GM12878 (cell line): ENCODE measurements at regions not wholly inside any gene's neighbourhood (a gene's known extent, or its start where the extent isn't known, plus 50 kb on each side); places are given as distances from the start of the nearest gene placed in this dataset.

ENCODE experiments used
- ATAC-seq: fragments of 200-7000 bp; cut with Tn5 transposase; 3 replicates; pipeline ENCODE4 v1.9.1; 2020; ENCODE audit warnings: mild to moderate bottlenecking, moderate library complexity
- BruUV-seq: library from RNA; stranded (reverse); fragments of 400-500 nt; replicated peaks from 2 replicates; lab custom pipeline; 2021; lab: Mats Ljungman, UMichigan
- CTCF ChIA-PET: fragments of 300-600 bp; sonication (Branson Sonifier 250); formaldehyde crosslinking; extraction: SDS; loops from one replicate; lab custom pipeline; 2021; ENCODE audit warnings: inconsistent platforms; lab: Yijun Ruan, JAX
- POLR2A ChIA-PET: fragments of 350-600 bp; formaldehyde crosslinking; extraction: SDS; loops from one replicate; lab custom pipeline; 2021; ENCODE audit warnings: inconsistent platforms; lab: Charles Lee
- RAD21 ChIA-PET: fragments of 300-600 bp; sonication (Branson Sonifier 250); formaldehyde crosslinking; loops from one replicate; lab custom pipeline; 2023; ENCODE audit warnings: antibody characterized with exemption; ENCODE audit not compliant: unreplicated experiment; lab: Charles Lee
- SMC1A ChIA-PET: fragments of 300-600 bp; sonication (Branson Sonifier 250); formaldehyde crosslinking; loops from one replicate; lab custom pipeline; 2023; ENCODE audit not compliant: unreplicated experiment, uncharacterized antibody; lab: Charles Lee
- DNase-seq: peaks from one replicate; pipeline ENCODE4 v3.0.0-alpha.2; 2011; ENCODE audit warnings: low read depth, low spot score
- FAIRE-seq: peaks from 3 replicates; lab custom pipeline; 2011; peaks lifted over from hg19 to GRCh38; lab: Jason Lieb, UNC
- H2AFZ ChIP-seq: 2 replicates; pipeline ENCODE4 v1.6.0; 2011; ENCODE audit warnings: low read depth, low read length, control low read depth; ENCODE audit not compliant: control insufficient read depth
- H3K27ac ChIP-seq: 2 replicates; pipeline ENCODE4 v1.5.1; 2011; ENCODE audit warnings: control low read depth; ENCODE audit not compliant: control insufficient read depth, insufficient read depth
- H3K27me3 ChIP-seq, 2 experiments: replicated peaks in 1 of 2; 2 replicates each; pipeline versions ENCODE4 v1.6.0 to v1.6.1; 2011; ENCODE audit warnings: low read length in 1 of 2; ENCODE audit not compliant: control insufficient read depth in 2 of 2, insufficient read depth in 2 of 2
- H3K36me3 ChIP-seq, 2 experiments: 2 replicates each; pipeline ENCODE4 v1.5.1; 2011; ENCODE audit warnings: low read length in 1 of 2; ENCODE audit not compliant: control insufficient read depth in 2 of 2, insufficient read depth in 2 of 2
- H3K4me1 ChIP-seq: 2 replicates; pipeline ENCODE4 v1.6.1; 2011; ENCODE audit warnings: mild to moderate bottlenecking, low read length, moderate library complexity, mixed read lengths; ENCODE audit not compliant: control insufficient read depth, insufficient read depth
- H3K4me2 ChIP-seq: 2 replicates; pipeline ENCODE4 v1.6.0; 2011; ENCODE audit warnings: control low read depth; ENCODE audit not compliant: control insufficient read depth, insufficient read depth
- H3K4me3 ChIP-seq: fragments of 200-600 bp; sonication (generic); 2 replicates; pipeline ENCODE4 v1.5.1; 2016
- H3K79me2 ChIP-seq: 2 replicates; pipeline ENCODE4 v1.6.0; 2011; ENCODE audit warnings: low read length; ENCODE audit not compliant: control insufficient read depth, insufficient read depth
- H3K9ac ChIP-seq: 2 replicates; pipeline ENCODE4 v1.8.0; 2011; ENCODE audit warnings: low read length, control low read depth, mixed read lengths; ENCODE audit not compliant: control insufficient read depth, insufficient read depth
- H3K9me3 ChIP-seq: replicated peaks from 3 replicates; pipeline ENCODE4 v1.5.1; 2011; ENCODE audit warnings: mild to moderate bottlenecking, low read length; ENCODE audit not compliant: control insufficient read depth, insufficient read depth
- H4K20me1 ChIP-seq: 2 replicates; pipeline ENCODE4 v1.6.0; 2011; ENCODE audit not compliant: control insufficient read depth, insufficient read depth
- BRCA1 ChIP-seq: IDR thresholded peaks from 2 replicates; pipeline ENCODE4 v1.6.1; 2011; ENCODE audit warnings: low read depth, low read length, improper control_type of control experiment
- HDGF ChIP-seq: fragments of 450-650 bp; IDR thresholded peaks from 2 replicates; pipeline ENCODE4 v1.6.1; 2016; ENCODE audit warnings: antibody characterized with exemption
- KLF5 ChIP-seq: fragments of 450-650 bp; IDR thresholded peaks from 2 replicates; pipeline ENCODE4 v1.6.1; 2014; ENCODE audit warnings: mild to moderate bottlenecking; ENCODE audit not compliant: partially characterized antibody
- LARP7 ChIP-seq: fragments of 450-650 bp; IDR thresholded peaks from 2 replicates; pipeline ENCODE4 v1.6.1; 2017; ENCODE audit warnings: mild to moderate bottlenecking
- MEF2B ChIP-seq: fragments of 450-650 bp; IDR thresholded peaks from 2 replicates; pipeline ENCODE4 v1.6.1; 2018; ENCODE audit warnings: mild to moderate bottlenecking, moderate library complexity; ENCODE audit not compliant: partially characterized antibody, poor library complexity, severe bottlenecking
- PML ChIP-seq: IDR thresholded peaks from 2 replicates; pipeline ENCODE4 v1.6.1; 2012; ENCODE audit warnings: low read length, inconsistent platforms
- SIX5 ChIP-seq: IDR thresholded peaks from 2 replicates; pipeline ENCODE4 v1.6.1; 2011; ENCODE audit warnings: mild to moderate bottlenecking, low read depth, low read length, moderate library complexity; ENCODE audit not compliant: severe bottlenecking
- SRF ChIP-seq, 2 experiments: IDR thresholded peaks; 2 replicates each; pipeline ENCODE4 v1.6.1; 2011; ENCODE audit warnings: low read depth in 2 of 2, low read length in 2 of 2, mild to moderate bottlenecking in 1 of 2, moderate library complexity in 1 of 2
- YBX1 ChIP-seq: fragments of 450-650 bp; IDR thresholded peaks from 2 replicates; pipeline ENCODE4 v1.6.1; 2016; ENCODE audit warnings: antibody characterized with exemption
- ZZZ3 ChIP-seq: IDR thresholded peaks from 2 replicates; pipeline ENCODE4 v1.6.1; 2011; ENCODE audit warnings: low read depth; ENCODE audit not compliant: control insufficient read depth, insufficient read length
- WGBS: methylation state at CpG from one replicate; pipeline ENCODE4 v1.1.6; 2016; ENCODE audit warnings: low lambda C conversion rate; ENCODE audit not compliant: insufficient replicate concordance, insufficient coverage; ENCODE audit errors: missing lambda C conversion rate; 5-methylcytosine and 5-hydroxymethylcytosine counted together
- in situ Hi-C: fragments of 300-500 bp; cut with MboI; formaldehyde crosslinking; loops from 9 replicates; pipeline ENCODE4 v1.14.3; 2018; ENCODE audit warnings: mixed read lengths
- intact Hi-C: fragments of 100-400 bp; cut with micrococcal nuclease; formaldehyde crosslinking; loops from one replicate; pipeline ENCODE4 v1.14.2; 2022; ENCODE audit not compliant: unreplicated experiment
- TF ChIP-seq, protein P1 (sequence below): fragments of 450-650 bp; IDR thresholded peaks from 2 replicates; pipeline ENCODE4 v1.6.1; 2017; ENCODE audit warnings: mild to moderate bottlenecking
- TF ChIP-seq, protein P2 (sequence below): IDR thresholded peaks from 2 replicates; pipeline ENCODE4 v1.6.1; 2012; ENCODE audit warnings: improper control_type of control experiment, low read depth, low read length; ENCODE audit not compliant: insufficient replicate concordance

DNA sequence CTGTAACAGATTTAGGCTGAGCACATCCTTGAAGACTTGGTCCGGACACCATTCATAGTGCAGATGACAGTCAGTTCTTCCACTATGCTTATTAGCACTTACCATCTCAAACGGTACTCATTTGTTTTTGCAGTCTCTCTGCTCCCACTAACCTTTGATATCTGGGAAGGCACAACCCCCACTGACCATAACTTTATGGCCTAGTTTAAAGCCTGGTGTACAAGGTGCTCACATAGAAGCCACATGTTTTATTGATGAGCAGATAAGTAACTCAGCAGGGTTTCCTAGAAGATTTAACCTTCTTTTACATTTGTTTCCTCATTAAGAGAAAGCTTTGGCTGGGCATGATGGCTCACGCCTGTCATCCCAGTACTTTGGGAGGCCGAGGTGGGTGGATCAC lies 119.3 kb upstream of the MAGI3 start:
- CTCF ChIA-PET = no interaction called here
- H3K27me3 ChIP-seq = peaks cover 0 to 4% of the 10 kb centered on the region in 2 experiments; a peak in 1 of 4 replicates
- H3K4me2 ChIP-seq = no peak overlapping the region
- no peak overlapping the region for H2AFZ ChIP-seq
- in situ Hi-C loops = no loop called here
- no peak for TF ChIP-seq MEF2B
- no peak for TF ChIP-seq YBX1
- TF ChIP-seq ZZZ3 = no peak
- no peak for TF ChIP-seq KLF5
- TF ChIP-seq, all 136 proteins: peak for 0
- POLR2A ChIA-PET = no interaction called here
- Histone ChIP-seq H3K36me3 (no peaks in the 10 kb centered on the region), H3K9me3 (no peaks in the 10 kb centered on the region), H3K9ac (no peak overlapping the region), H3K79me2 (no peaks in the 10 kb centered on the region), H3K27ac (no peak overlapping the region), H4K20me1 (no peaks in the 10 kb centered on the region), H3K4me3 (no peak overlapping the region), H3K4me1 (no peaks in the 10 kb centered on the region)
- ATAC-seq (no peak), DNase-seq (no peak), FAIRE-seq (no peak)
- WGBS = 60% methylated on average over 4 of the region's 4 CpGs
- no TSS peak for BruUV-seq
- intact Hi-C loops = no loop called here
- RAD21 ChIA-PET = no interaction called here
- SMC1A ChIA-PET = no interaction called here

DNA sequence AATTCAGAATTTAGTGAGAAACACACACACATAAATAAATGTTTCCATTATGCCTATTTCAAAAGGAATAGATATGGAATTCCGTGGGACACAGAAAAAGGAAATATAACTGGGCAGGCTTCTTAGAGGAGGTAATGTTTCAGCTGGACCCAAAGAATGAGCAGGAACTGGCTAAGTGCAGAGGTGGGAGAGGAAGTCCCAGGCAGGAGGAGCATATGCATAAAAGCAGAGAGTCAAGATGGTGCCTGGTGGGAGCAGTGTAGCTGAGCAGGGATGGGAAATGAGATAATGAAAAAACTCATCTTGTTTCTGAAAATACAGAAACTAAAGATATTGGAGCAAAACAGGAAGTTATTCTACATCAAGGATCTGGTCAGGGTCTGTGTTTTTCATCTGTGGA lies 115.2 kb upstream of the MAGI3 start:
- FAIRE-seq = no peak
- no peaks in the 10 kb centered on the region for H3K36me3 ChIP-seq
- H3K4me2 ChIP-seq = no peak overlapping the region
- ChIA-PET SMC1A (no interaction called here), RAD21 (no interaction called here), POLR2A (no interaction called here), CTCF (no interaction called here)
- ATAC-seq = no peak
- no peak overlapping the region for H3K27ac ChIP-seq
- H2AFZ ChIP-seq = no peak overlapping the region
- intact Hi-C loops (no loop called here), in situ Hi-C loops (no loop called here)
- H4K20me1 ChIP-seq = no peaks in the 10 kb centered on the region
- DNase-seq = no peak
- H3K27me3 ChIP-seq = peaks cover 0 to 4% of the 10 kb centered on the region in 2 experiments; a peak in 1 of 4 replicates
- no peak overlapping the region for H3K9ac ChIP-seq
- no TSS peak for BruUV-seq
- no peaks in the 10 kb centered on the region for H3K79me2 ChIP-seq
- H3K4me1 ChIP-seq = no peaks in the 10 kb centered on the region
- no peak overlapping the region for H3K4me3 ChIP-seq
- 0% methylated on average over 1 of the region's 1 CpG for WGBS
- no peaks in the 10 kb centered on the region for H3K9me3 ChIP-seq
- TF ChIP-seq PML = no peak
- no peak for TF ChIP-seq MEF2B
- TF ChIP-seq SIX5 = no peak
- TF ChIP-seq SRF (IDR thresholded peaks at IDR 0.05; ENCODE audit: low read depth in 2 of 2, low read length in 2 of 2) = no peak
- TF ChIP-seq LARP7 = no peak
- no peak for TF ChIP-seq BRCA1
- TF ChIP-seq, protein P1, sequence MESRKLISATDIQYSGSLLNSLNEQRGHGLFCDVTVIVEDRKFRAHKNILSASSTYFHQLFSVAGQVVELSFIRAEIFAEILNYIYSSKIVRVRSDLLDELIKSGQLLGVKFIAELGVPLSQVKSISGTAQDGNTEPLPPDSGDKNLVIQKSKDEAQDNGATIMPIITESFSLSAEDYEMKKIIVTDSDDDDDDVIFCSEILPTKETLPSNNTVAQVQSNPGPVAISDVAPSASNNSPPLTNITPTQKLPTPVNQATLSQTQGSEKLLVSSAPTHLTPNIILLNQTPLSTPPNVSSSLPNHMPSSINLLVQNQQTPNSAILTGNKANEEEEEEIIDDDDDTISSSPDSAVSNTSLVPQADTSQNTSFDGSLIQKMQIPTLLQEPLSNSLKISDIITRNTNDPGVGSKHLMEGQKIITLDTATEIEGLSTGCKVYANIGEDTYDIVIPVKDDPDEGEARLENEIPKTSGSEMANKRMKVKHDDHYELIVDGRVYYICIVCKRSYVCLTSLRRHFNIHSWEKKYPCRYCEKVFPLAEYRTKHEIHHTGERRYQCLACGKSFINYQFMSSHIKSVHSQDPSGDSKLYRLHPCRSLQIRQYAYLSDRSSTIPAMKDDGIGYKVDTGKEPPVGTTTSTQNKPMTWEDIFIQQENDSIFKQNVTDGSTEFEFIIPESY = no peak
- TF ChIP-seq, protein P2, sequence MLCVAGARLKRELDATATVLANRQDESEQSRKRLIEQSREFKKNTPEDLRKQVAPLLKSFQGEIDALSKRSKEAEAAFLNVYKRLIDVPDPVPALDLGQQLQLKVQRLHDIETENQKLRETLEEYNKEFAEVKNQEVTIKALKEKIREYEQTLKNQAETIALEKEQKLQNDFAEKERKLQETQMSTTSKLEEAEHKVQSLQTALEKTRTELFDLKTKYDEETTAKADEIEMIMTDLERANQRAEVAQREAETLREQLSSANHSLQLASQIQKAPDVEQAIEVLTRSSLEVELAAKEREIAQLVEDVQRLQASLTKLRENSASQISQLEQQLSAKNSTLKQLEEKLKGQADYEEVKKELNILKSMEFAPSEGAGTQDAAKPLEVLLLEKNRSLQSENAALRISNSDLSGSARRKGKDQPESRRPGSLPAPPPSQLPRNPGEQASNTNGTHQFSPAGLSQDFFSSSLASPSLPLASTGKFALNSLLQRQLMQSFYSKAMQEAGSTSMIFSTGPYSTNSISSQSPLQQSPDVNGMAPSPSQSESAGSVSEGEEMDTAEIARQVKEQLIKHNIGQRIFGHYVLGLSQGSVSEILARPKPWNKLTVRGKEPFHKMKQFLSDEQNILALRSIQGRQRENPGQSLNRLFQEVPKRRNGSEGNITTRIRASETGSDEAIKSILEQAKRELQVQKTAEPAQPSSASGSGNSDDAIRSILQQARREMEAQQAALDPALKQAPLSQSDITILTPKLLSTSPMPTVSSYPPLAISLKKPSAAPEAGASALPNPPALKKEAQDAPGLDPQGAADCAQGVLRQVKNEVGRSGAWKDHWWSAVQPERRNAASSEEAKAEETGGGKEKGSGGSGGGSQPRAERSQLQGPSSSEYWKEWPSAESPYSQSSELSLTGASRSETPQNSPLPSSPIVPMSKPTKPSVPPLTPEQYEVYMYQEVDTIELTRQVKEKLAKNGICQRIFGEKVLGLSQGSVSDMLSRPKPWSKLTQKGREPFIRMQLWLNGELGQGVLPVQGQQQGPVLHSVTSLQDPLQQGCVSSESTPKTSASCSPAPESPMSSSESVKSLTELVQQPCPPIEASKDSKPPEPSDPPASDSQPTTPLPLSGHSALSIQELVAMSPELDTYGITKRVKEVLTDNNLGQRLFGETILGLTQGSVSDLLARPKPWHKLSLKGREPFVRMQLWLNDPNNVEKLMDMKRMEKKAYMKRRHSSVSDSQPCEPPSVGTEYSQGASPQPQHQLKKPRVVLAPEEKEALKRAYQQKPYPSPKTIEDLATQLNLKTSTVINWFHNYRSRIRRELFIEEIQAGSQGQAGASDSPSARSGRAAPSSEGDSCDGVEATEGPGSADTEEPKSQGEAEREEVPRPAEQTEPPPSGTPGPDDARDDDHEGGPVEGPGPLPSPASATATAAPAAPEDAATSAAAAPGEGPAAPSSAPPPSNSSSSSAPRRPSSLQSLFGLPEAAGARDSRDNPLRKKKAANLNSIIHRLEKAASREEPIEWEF = no peak
- no peak for TF ChIP-seq HDGF
